AG04449 (cell line): ENCODE measurements at regions not wholly inside any gene's neighbourhood (a gene's known extent, or its start where the extent isn't known, plus 50 kb on each side); places are given as distances from the start of the nearest gene placed in this dataset.

Experiments used
- CTCF ChIA-PET: fragments of 350-600 bp; formaldehyde crosslinking; extraction: SDS; loops from one replicate; lab custom pipeline; 2021; ENCODE audit warnings: antibody characterized with exemption; lab: Yijun Ruan, JAX
- POLR2A ChIA-PET: fragments of 400-600, 350-600 bp; formaldehyde crosslinking; extraction: SDS; loops from one replicate; lab custom pipeline; 2020; ENCODE audit warnings: antibody characterized with exemption, inconsistent platforms; lab: Yijun Ruan, JAX
- DNase-seq: peaks from one replicate; pipeline ENCODE4 v3.0.0-alpha.2; 2010; ENCODE audit warnings: low read depth, low spot score
- H3K4me3 ChIP-seq: 2 replicates; pipeline ENCODE4 v1.5.1; 2011; ENCODE audit warnings: low read depth, mild to moderate bottlenecking, control low read depth, low read length
- TF ChIP-seq, protein P1 (sequence below): IDR thresholded peaks from one replicate; pipeline ENCODE4 v1.5.1; 2011; ENCODE audit warnings: mild to moderate bottlenecking, moderate library complexity, low read length, control low read depth, inconsistent platforms; ENCODE audit not compliant: insufficient read depth; ENCODE audit errors: missing control alignments

DNA sequence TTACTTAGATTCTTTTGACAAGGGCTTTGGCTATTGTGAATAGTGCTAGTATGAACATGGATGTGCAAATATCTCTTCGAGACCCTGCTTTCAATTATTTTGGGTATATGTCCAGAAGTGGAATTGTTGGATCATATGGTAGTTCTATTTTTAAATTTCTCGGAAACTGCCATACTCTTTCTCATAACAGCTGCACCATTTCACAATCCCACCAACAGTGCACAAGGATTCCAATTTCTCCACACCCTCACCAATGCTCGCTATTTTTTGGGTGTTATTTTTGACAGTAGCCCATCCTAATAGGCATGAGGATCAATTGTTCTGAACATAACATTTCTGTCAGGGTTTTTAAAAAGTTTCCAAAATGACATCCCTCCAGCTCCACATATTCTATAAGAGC, 69.2 kb upstream of the ESR1 start:
- TF ChIP-seq, protein P1, sequence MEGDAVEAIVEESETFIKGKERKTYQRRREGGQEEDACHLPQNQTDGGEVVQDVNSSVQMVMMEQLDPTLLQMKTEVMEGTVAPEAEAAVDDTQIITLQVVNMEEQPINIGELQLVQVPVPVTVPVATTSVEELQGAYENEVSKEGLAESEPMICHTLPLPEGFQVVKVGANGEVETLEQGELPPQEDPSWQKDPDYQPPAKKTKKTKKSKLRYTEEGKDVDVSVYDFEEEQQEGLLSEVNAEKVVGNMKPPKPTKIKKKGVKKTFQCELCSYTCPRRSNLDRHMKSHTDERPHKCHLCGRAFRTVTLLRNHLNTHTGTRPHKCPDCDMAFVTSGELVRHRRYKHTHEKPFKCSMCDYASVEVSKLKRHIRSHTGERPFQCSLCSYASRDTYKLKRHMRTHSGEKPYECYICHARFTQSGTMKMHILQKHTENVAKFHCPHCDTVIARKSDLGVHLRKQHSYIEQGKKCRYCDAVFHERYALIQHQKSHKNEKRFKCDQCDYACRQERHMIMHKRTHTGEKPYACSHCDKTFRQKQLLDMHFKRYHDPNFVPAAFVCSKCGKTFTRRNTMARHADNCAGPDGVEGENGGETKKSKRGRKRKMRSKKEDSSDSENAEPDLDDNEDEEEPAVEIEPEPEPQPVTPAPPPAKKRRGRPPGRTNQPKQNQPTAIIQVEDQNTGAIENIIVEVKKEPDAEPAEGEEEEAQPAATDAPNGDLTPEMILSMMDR, result no peak
- ChIA-PET CTCF (interaction anchor here (1.6 kb wide), 1 partner anchor 27 kb away, joined by 4 read pairs; no protein-coding TSS in a partner anchor), POLR2A (no interaction called here)
- H3K4me3 ChIP-seq, result no peak overlapping the region
- DNase-seq, result no peak

DNA sequence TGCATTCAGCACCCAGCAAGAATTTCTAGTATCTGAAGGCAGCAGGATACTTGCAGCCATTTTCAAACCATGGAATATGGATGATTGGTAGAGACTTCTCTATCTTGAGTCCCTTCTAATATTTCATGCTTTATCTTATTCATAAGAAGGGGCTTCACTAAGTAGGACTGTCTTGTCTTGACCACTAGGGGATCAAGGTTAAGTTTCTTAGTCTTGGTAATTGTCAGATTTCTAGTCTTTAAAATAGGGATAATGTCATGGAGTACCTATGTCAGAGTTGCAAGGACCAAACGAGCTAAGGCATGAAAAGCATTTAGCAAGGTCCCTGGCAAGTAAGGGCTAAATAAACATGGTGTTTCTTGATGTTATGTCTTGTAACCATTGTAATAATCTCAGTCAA, 68.5 kb upstream of the ESR1 start:
- TF ChIP-seq, protein P1, result no peak
- POLR2A ChIA-PET, result no interaction called here
- H3K4me3 ChIP-seq, result no peak overlapping the region
- CTCF ChIA-PET, result interaction anchor here (1.6 kb wide), 1 partner anchor 26 kb away, joined by 4 read pairs; no protein-coding TSS in a partner anchor
- DNase-seq, result no peak

DNA sequence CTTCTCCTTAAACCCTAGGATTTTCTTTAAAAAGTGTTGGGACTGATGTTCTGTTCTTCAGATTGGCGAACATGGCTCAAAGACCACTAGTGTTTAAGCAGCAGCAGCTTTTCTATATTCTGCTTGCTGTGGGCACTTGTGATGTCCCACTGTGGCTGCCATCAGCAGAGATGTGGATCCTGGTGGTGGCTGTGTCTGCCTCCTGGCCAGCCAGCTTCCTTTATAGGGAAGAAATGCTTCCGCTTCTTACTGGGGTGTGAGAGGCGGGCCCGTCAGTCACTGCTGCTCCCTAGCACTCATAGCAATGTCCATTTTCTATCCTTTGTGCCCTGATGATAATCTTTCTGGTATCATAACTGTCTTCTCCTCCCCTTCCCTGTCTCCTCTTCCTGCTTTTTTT, 66.7 kb upstream of the ESR1 start:
- no peak for DNase-seq
- ChIA-PET POLR2A (no interaction called here), CTCF (interaction anchor here (0.9 kb wide), 1 partner anchor 24 kb away, joined by 4 read pairs; no protein-coding TSS in a partner anchor)
- TF ChIP-seq, protein P1, result no peak
- no peak overlapping the region for H3K4me3 ChIP-seq

DNA sequence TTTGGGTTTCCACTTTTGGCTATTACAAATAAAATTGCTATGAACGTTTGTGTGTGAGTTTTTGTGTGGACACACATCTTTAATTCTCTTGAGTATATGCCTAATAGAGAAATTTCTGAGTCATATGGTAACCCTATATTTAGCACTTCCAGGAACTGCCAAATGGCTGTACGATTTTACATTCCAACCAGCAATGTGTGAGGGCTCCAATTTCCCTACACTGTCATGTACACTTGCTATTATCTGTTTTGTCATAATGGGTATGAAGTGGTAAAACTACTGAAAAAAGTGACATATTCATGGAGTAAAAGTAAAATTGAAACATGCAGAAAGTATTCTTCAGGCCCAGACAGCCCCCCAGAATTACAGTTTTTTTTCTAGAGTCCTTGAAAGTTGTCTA, 59.6 kb upstream of the ESR1 start:
- no peak for DNase-seq
- H3K4me3 ChIP-seq, result no peak overlapping the region
- CTCF ChIA-PET, result no interaction called here
- POLR2A ChIA-PET, result no interaction called here
- TF ChIP-seq, protein P1, result no peak

DNA sequence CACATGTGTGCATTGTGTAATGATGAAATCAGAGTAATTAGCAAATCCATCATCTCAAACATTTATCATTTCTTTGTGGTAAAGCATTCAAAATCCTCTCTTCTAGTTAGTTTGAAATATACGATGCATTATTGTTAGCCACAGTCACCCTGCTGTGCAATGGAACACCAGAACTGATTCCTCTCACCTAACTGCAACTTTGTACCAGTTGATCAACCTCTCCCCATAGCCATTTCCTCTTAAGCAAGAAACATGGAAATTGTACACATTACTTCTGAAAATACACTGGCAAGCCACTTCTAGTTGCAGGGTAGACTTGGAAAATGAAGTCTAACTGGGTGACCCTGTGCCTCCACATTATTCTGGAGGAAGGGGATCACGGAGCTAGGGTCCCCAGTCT, 58.1 kb upstream of the ESR1 start:
- H3K4me3 ChIP-seq, result no peak overlapping the region
- TF ChIP-seq, protein P1, result no peak
- POLR2A ChIA-PET, result no interaction called here
- CTCF ChIA-PET, result no interaction called here
- no peak for DNase-seq

DNA sequence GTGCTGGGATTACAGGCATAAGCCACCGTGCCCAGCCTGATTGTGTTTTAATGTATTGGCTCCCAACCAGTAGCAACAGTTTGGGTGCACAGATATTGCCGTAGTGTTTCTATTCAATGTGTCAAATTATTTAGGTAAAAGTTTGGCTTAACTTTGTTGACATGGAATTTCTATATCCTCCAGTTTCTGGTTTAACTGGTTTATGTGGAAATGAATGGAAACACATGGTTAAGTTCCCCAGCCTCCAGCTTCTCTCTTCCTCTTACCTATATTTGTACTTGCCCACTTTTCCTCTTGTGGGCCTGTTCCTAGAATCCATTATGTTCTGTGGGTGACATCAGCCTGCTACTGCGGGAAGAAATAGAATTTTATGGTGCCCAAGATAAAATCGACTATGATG, 53.9 kb upstream of the ESR1 start:
- H3K4me3 ChIP-seq, result no peak overlapping the region
- TF ChIP-seq, protein P1, result no peak
- DNase-seq, result no peak
- ChIA-PET POLR2A (no interaction called here), CTCF (interaction anchor here (0.9 kb wide), 1 partner anchor 12 kb away, joined by 3 read pairs; no protein-coding TSS in a partner anchor)
